Spleen (tissue), 11 donors: ENCODE measurements at regions not wholly inside any gene's neighbourhood (a gene's known extent, or its start where the extent isn't known, plus 50 kb on each side); places are given as distances from the start of the nearest gene placed in this dataset.
"Not testable (repeated sequence)": the region's sequence is repeated elsewhere in the genome, so short reads cannot be mapped to it uniquely, and the experiment has no call there.

Experiments
- DNase-seq: peaks from one replicate; pipeline ENCODE4 v3.0.0-alpha.2; 2020
- H3K27ac ChIP-seq, 8 donors: fragments of 200-600 bp; sonication (generic) in 7 of 8; 1 replicate in 4 of 8; 2 replicates in 4 of 8; pipeline versions ENCODE4 v1.5.0 to v1.8.0; 2016 to 2021; ENCODE audit warnings: inconsistent platforms in 4 of 8, mild to moderate bottlenecking in 4 of 8, moderate library complexity in 1 of 8
- H3K27me3 ChIP-seq, 7 donors: fragments of 200-600 bp; sonication (generic) in 6 of 7; replicated peaks in 1 of 7; 1 replicate in 4 of 7; 2 replicates in 3 of 7; pipeline versions ENCODE4 v1.5.0 to v1.8.0; 2016 to 2021; ENCODE audit warnings: inconsistent platforms in 3 of 7, mild to moderate bottlenecking in 1 of 7
- H3K36me3 ChIP-seq, 6 donors: fragments of 200-600 bp; sonication (generic) in 5 of 6; 1 replicate in 4 of 6; 2 replicates in 2 of 6; pipeline versions ENCODE4 v1.5.0 to v1.8.0; 2016 to 2021; ENCODE audit warnings: inconsistent platforms in 2 of 6
- H3K4me1 ChIP-seq, 6 donors: fragments of 200-600 bp; sonication (generic) in 5 of 6; 1 replicate in 3 of 6; 2 replicates in 3 of 6; pipeline versions ENCODE4 v1.5.0 to v1.8.0; 2016 to 2021; ENCODE audit warnings: inconsistent platforms in 3 of 6
- H3K4me3 ChIP-seq, 8 donors: fragments of 200-600 bp; sonication (generic) in 7 of 8; 1 replicate in 4 of 8; 2 replicates in 4 of 8; pipeline versions ENCODE4 v1.5.0 to v1.8.0; 2016 to 2021; ENCODE audit warnings: inconsistent platforms in 4 of 8, mild to moderate bottlenecking in 4 of 8, moderate library complexity in 2 of 8
- H3K9me3 ChIP-seq, 8 donors: fragments of 200-600 bp; sonication (generic) in 7 of 8; 1 replicate in 4 of 8; 2 replicates in 4 of 8; pipeline versions ENCODE4 v1.5.0 to v1.8.0; 2016 to 2021; ENCODE audit warnings: inconsistent platforms in 4 of 8
- POLR2A ChIP-seq, 3 donors: fragments of 450-650 bp; IDR thresholded peaks; one replicate each; pipeline ENCODE4 v1.5.1; 2017; ENCODE audit warnings: antibody characterized with exemption in 3 of 3, mild to moderate bottlenecking in 1 of 3
- POLR2AphosphoS5 ChIP-seq, 3 donors: sonication (generic); formaldehyde crosslinking; IDR thresholded peaks; one replicate each; pipeline ENCODE4 v1.5.1; 2017; ENCODE audit warnings: antibody characterized with exemption in 3 of 3
- WGBS, 5 donors: extraction: QIAGEN DNeasy Blood & Tissue Kit in 3 of 5; methylation state at CpG; one replicate each; pipeline versions ENCODE4 v1.1.5 to v1.1.7; 2013 to 2018; 5-methylcytosine and 5-hydroxymethylcytosine counted together
- intact Hi-C: fragments of 100-400 bp; cut with DNase I; formaldehyde crosslinking; loops from one replicate; pipeline ENCODE4 v1.15.0; 2023; ENCODE audit warnings: low total_unique reads
- TF ChIP-seq, protein P1 (sequence below), 11 experiments: fragments of 200-600 bp in 7 of 11; fragments of 450-650 bp in 4 of 11; sonication (generic) in 4 of 11; IDR thresholded peaks in 8 of 11; conservative IDR thresholded peaks in 3 of 11; 1 replicate in 7 of 11; 2 replicates in 4 of 11; pipeline versions ENCODE4 v1.4.0 to v1.8.0; 2016 to 2021; ENCODE audit warnings: antibody characterized with exemption in 11 of 11, inconsistent platforms in 4 of 11, mild to moderate bottlenecking in 1 of 11
- donor health status: healthy with polysubstance abuse.
- donor health status: DM: no; HTN: no; CAD: no; lungs with moderate emphysema.
- donor health status: DM: no; HTN: no; CAD: no.
- donor health status: Bipolar disorder and iron deficiency.
- donor health status: healthy.
- donor health status: DM: no; HTN: no; CAD: no.
- donor health status: DM: yes; HTN: yes; CAD: no.

GRCh38 chr12:124153392-124153791, 141.5 kb upstream of the RFLNA start:
- Histone ChIP-seq H3K4me3 (no peak overlapping the region), H3K27ac (no peak overlapping the region), H3K4me1 (no peaks in the 10 kb centered on the region), H3K36me3 (no peaks in the 10 kb centered on the region), H3K27me3 (no peaks in the 10 kb centered on the region), H3K9me3 (no peaks in the 10 kb centered on the region)
- DNase-seq: no peak
- intact Hi-C loops: no loop called here
- WGBS, 5 donors: 68 to 87% (median 84%) methylated on average over 2 of the region's 2 CpGs
- TF ChIP-seq POLR2AphosphoS5 (IDR thresholded peaks at IDR 0.05) (no peak), POLR2A (IDR thresholded peaks at IDR 0.05) (no peak)
- TF ChIP-seq, protein P1, sequence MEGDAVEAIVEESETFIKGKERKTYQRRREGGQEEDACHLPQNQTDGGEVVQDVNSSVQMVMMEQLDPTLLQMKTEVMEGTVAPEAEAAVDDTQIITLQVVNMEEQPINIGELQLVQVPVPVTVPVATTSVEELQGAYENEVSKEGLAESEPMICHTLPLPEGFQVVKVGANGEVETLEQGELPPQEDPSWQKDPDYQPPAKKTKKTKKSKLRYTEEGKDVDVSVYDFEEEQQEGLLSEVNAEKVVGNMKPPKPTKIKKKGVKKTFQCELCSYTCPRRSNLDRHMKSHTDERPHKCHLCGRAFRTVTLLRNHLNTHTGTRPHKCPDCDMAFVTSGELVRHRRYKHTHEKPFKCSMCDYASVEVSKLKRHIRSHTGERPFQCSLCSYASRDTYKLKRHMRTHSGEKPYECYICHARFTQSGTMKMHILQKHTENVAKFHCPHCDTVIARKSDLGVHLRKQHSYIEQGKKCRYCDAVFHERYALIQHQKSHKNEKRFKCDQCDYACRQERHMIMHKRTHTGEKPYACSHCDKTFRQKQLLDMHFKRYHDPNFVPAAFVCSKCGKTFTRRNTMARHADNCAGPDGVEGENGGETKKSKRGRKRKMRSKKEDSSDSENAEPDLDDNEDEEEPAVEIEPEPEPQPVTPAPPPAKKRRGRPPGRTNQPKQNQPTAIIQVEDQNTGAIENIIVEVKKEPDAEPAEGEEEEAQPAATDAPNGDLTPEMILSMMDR (IDR thresholded peaks at IDR 0.05 in 8 of 11, conservative IDR thresholded peaks at IDR 0.05 in 3 of 11): no peak

GRCh38 chr12:124157406-124157805, 137.5 kb upstream of the RFLNA start:
- Histone ChIP-seq H3K9me3 (no peaks in the 10 kb centered on the region), H3K36me3 (no peaks in the 10 kb centered on the region), H3K27ac (no peak overlapping the region), H3K27me3 (no peaks in the 10 kb centered on the region), H3K4me3 (no peak overlapping the region), H3K4me1 (no peaks in the 10 kb centered on the region)
- 82 to 94% (median 89%) methylated on average over 7 of the region's 7 CpGs for WGBS, 5 donors
- intact Hi-C loops: no loop called here
- TF ChIP-seq POLR2A (IDR thresholded peaks at IDR 0.05) (no peak), POLR2AphosphoS5 (IDR thresholded peaks at IDR 0.05) (no peak)
- TF ChIP-seq, protein P1 (IDR thresholded peaks at IDR 0.05 in 8 of 11, conservative IDR thresholded peaks at IDR 0.05 in 3 of 11): no peak
- no peak for DNase-seq

GRCh38 chr12:124159655-124160054, 135.2 kb upstream of the RFLNA start:
- TF ChIP-seq POLR2AphosphoS5 (IDR thresholded peaks at IDR 0.05) (no peak), POLR2A (IDR thresholded peaks at IDR 0.05) (no peak)
- TF ChIP-seq, protein P1 (IDR thresholded peaks at IDR 0.05 in 8 of 11, conservative IDR thresholded peaks at IDR 0.05 in 3 of 11): no peak
- no peak for DNase-seq
- Histone ChIP-seq H3K9me3 (peaks cover 0 to 12% (median 8%) of the 10 kb centered on the region in 8 donors), H3K36me3 (no peaks in the 10 kb centered on the region), H3K4me3 (no peak overlapping the region), H3K4me1 (no peaks in the 10 kb centered on the region), H3K27me3 (no peaks in the 10 kb centered on the region), H3K27ac (no peak overlapping the region)
- WGBS, 5 donors: 63 to 85% (median 77%) methylated on average over 9 of the region's 9 CpGs
- intact Hi-C loops: no loop called here

- Histone ChIP-seq H3K9me3 (peaks cover 0 to 16% (median 9%) of the 10 kb centered on the region in 8 donors), H3K27ac (no peak overlapping the region), H3K36me3 (no peaks in the 10 kb centered on the region), H3K27me3 (no peaks in the 10 kb centered on the region), H3K4me3 (no peak overlapping the region), H3K4me1 (no peaks in the 10 kb centered on the region)
- WGBS, 5 donors: 76 to 92% (median 86%) methylated on average over 11 of the region's 11 CpGs
- DNase-seq: no peak
- TF ChIP-seq, protein P1 (IDR thresholded peaks at IDR 0.05 in 8 of 11, conservative IDR thresholded peaks at IDR 0.05 in 3 of 11): no peak
- TF ChIP-seq POLR2A (IDR thresholded peaks at IDR 0.05): no peak
- TF ChIP-seq POLR2AphosphoS5 (IDR thresholded peaks at IDR 0.05): no peak
- intact Hi-C loops: no loop called here
These were observed 134.7 kb upstream of the RFLNA start for GRCh38 chr12:124160097-124160756.

DNA sequence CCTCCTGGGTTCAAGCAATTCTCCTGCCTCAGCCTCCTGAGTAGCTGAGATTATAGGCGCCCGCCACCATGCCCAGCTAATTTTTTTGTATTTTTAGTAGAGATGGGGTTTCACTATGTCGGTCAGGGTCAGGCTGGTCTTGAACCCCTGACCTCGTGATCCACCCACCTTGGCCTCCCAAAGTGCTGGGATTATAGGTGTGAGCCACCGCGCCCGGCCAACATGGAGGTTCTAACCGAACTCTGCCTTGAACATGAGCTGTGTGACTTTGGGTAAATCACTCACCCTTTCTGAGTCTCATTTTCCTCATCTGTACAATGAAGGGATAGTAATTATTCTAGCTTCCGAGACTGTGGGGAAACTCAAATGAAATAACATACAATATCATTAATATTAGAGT, 133.5 kb upstream of the RFLNA start:
- intact Hi-C loops, H3K4me1 ChIP-seq, H3K4me3 ChIP-seq, DNase-seq, H3K27me3 ChIP-seq, H3K36me3 ChIP-seq, H3K27ac ChIP-seq: not testable (repeated sequence)
- peaks cover 0 to 21% (median 9%) of the 10 kb centered on the region in 8 donors for H3K9me3 ChIP-seq
- 82 to 91% (median 85%) methylated on average over 9 of the region's 9 CpGs for WGBS, 5 donors
